D721Med (cell line): ENCODE measurements at regions not wholly inside any gene's neighbourhood (a gene's known extent, or its start where the extent isn't known, plus 50 kb on each side); places are given as distances from the start of the nearest gene placed in this dataset.

Experiments used
- DNase-seq: peaks from one replicate; pipeline ENCODE4 v3.0.0; 2011; ENCODE audit warnings: low spot score; ENCODE audit not compliant: insufficient read length
- FAIRE-seq: peaks from 2 replicates; lab custom pipeline; 2011; peaks lifted over from hg19 to GRCh38; lab: Jason Lieb, UNC
- CTCF ChIP-seq: IDR thresholded peaks from 2 replicates; pipeline ENCODE4 v1.5.1; 2012; ENCODE audit warnings: mild to moderate bottlenecking, control low read depth; ENCODE audit not compliant: insufficient read depth; ENCODE audit errors: missing control alignments

GRCh38 chr5:6279607-6280006 is 98.7 kb downstream of the MED10 start:
- TF ChIP-seq CTCF, result no peak
- no peak for FAIRE-seq
- no peak for DNase-seq

- FAIRE-seq, result no peak
- DNase-seq, result no peak
- no peak for TF ChIP-seq CTCF
Observed at GRCh38 chr5:6274846-6275543, 103.4 kb downstream of the MED10 start.

- DNase-seq, result no peak
- no peak for FAIRE-seq
- no peak for TF ChIP-seq CTCF
Observed at GRCh38 chr5:6273749-6274148, 104.6 kb downstream of the MED10 start.

- FAIRE-seq (no peak), DNase-seq (no peak)
- TF ChIP-seq CTCF, result no peak
Observed at GRCh38 chr5:6273090-6273735, 105.1 kb downstream of the MED10 start.

GRCh38 chr5:6269925-6270324 is 108.4 kb downstream of the MED10 start:
- FAIRE-seq, result no peak
- no peak for TF ChIP-seq CTCF
- DNase-seq, result no peak

GRCh38 chr5:6266671-6267197 is 111.6 kb downstream of the MED10 start:
- no peak for FAIRE-seq

More at GRCh38 chr5:6266671-6267197, 111.6 kb downstream of the MED10 start:
- no peak for TF ChIP-seq CTCF
- DNase-seq, result no peak
